Liver (tissue), 8 donors: ENCODE measurements at regions not wholly inside any gene's neighbourhood (a gene's known extent, or its start where the extent isn't known, plus 50 kb on each side); places are given as distances from the start of the nearest gene placed in this dataset.

Experiments used
- DNase-seq: peaks from one replicate; pipeline ENCODE4 v3.0.0-alpha.2; 2017; ENCODE audit warnings: low spot score
- H3K27ac ChIP-seq, 2 donors: one replicate each; pipeline ENCODE4 v1.7.0; 2013; ENCODE audit warnings: inconsistent platforms in 2 of 2, low read length in 2 of 2, control low read depth in 1 of 2, low read depth in 1 of 2, mild to moderate bottlenecking in 1 of 2
- H3K27me3 ChIP-seq, 4 donors: one replicate each; pipeline versions ENCODE4 v1.6.1 to v1.7.0; 2013; ENCODE audit warnings: low read length in 3 of 4, inconsistent platforms in 1 of 4, mild to moderate bottlenecking in 1 of 4, moderate library complexity in 1 of 4; ENCODE audit not compliant: control insufficient read depth in 4 of 4, insufficient read depth in 4 of 4
- H3K36me3 ChIP-seq, 4 donors: one replicate each; pipeline versions ENCODE4 v1.6.1 to v1.7.0; 2013; ENCODE audit warnings: low read length in 3 of 4, mild to moderate bottlenecking in 3 of 4, low read depth in 1 of 4, moderate library complexity in 1 of 4; ENCODE audit not compliant: control insufficient read depth in 4 of 4, insufficient read depth in 3 of 4
- H3K4me1 ChIP-seq, 4 donors: one replicate each; pipeline versions ENCODE4 v1.6.1 to v1.7.0; 2013; ENCODE audit warnings: low read length in 3 of 4, mild to moderate bottlenecking in 3 of 4, moderate library complexity in 1 of 4; ENCODE audit not compliant: control insufficient read depth in 4 of 4, insufficient read depth in 4 of 4
- H3K4me3 ChIP-seq, 3 donors: one replicate each; pipeline versions ENCODE4 v1.6.1 to v1.7.0; 2013; ENCODE audit warnings: low read length in 3 of 3, control low read depth in 1 of 3, low read depth in 1 of 3, mild to moderate bottlenecking in 1 of 3
- H3K9ac ChIP-seq, 2 donors: one replicate each; pipeline ENCODE4 v1.7.0; 2013; ENCODE audit warnings: low read length in 2 of 2, mild to moderate bottlenecking in 2 of 2, moderate library complexity in 2 of 2, control low read depth in 1 of 2, low read depth in 1 of 2
- H3K9me3 ChIP-seq, 4 donors: one replicate each; pipeline versions ENCODE4 v1.6.1 to v1.7.0; 2013; ENCODE audit warnings: low read length in 3 of 4; ENCODE audit not compliant: control insufficient read depth in 4 of 4
- ATF3 ChIP-seq: IDR thresholded peaks from 2 replicates; pipeline ENCODE4 v1.6.1; 2016; ENCODE audit warnings: antibody characterized with exemption
- CTCF ChIP-seq: fragments of 150-350 bp; IDR thresholded peaks from 2 replicates; pipeline ENCODE4 v1.5.1; 2017; ENCODE audit warnings: improper control_type of control experiment, low read depth, low read length; ENCODE audit not compliant: missing input control
- EGR1 ChIP-seq, 2 donors: IDR thresholded peaks; 2 replicates each; pipeline ENCODE4 v1.6.1; 2016 to 2018; ENCODE audit warnings: antibody characterized with exemption in 2 of 2, low read depth in 2 of 2
- FOXA1 ChIP-seq: IDR thresholded peaks from 2 replicates; pipeline ENCODE4 v1.6.1; 2016; ENCODE audit warnings: antibody characterized with exemption
- FOXA2 ChIP-seq: IDR thresholded peaks from 2 replicates; pipeline ENCODE4 v1.6.1; 2016; ENCODE audit warnings: antibody characterized with exemption
- GABPA ChIP-seq, 2 donors: IDR thresholded peaks in 1 of 2; conservative IDR thresholded peaks in 1 of 2; 2 replicates each; pipeline ENCODE4 v1.6.1; 2016; ENCODE audit warnings: antibody characterized with exemption in 2 of 2, mild to moderate bottlenecking in 1 of 2, moderate library complexity in 1 of 2
- HNF4A ChIP-seq, 2 donors: conservative IDR thresholded peaks; 2 replicates each; pipeline ENCODE4 v1.6.1; 2016; ENCODE audit warnings: antibody characterized with exemption in 2 of 2, mild to moderate bottlenecking in 2 of 2
- HNF4G ChIP-seq: IDR thresholded peaks from 2 replicates; pipeline ENCODE4 v1.6.1; 2016; ENCODE audit warnings: antibody characterized with exemption
- JUND ChIP-seq, 2 donors: IDR thresholded peaks; 2 replicates each; pipeline ENCODE4 v1.6.1; 2016; ENCODE audit warnings: antibody characterized with exemption in 2 of 2
- NR2F2 ChIP-seq: IDR thresholded peaks from 2 replicates; pipeline ENCODE4 v1.6.1; 2016; ENCODE audit warnings: antibody characterized with exemption
- RAD21 ChIP-seq, 2 donors: IDR thresholded peaks; 2 replicates each; pipeline ENCODE4 v1.6.1; 2016; ENCODE audit warnings: antibody characterized with exemption in 2 of 2, mild to moderate bottlenecking in 2 of 2
- REST ChIP-seq: IDR thresholded peaks from 2 replicates; pipeline ENCODE4 v1.6.1; 2016; ENCODE audit warnings: antibody characterized with exemption, mild to moderate bottlenecking
- RXRA ChIP-seq, 2 donors: IDR thresholded peaks; 2 replicates each; pipeline ENCODE4 v1.6.1; 2017 to 2018; ENCODE audit warnings: antibody characterized with exemption in 2 of 2, mild to moderate bottlenecking in 1 of 2
- SP1 ChIP-seq: IDR thresholded peaks from 2 replicates; pipeline ENCODE4 v1.6.1; 2018; ENCODE audit warnings: antibody characterized with exemption, mild to moderate bottlenecking
- TAF1 ChIP-seq: conservative IDR thresholded peaks from 2 replicates; pipeline ENCODE4 v1.6.1; 2016; ENCODE audit warnings: antibody characterized with exemption, mild to moderate bottlenecking
- YY1 ChIP-seq: IDR thresholded peaks from 2 replicates; pipeline ENCODE4 v1.6.1; 2016; ENCODE audit warnings: antibody characterized with exemption, mild to moderate bottlenecking
- ZBTB33 ChIP-seq: IDR thresholded peaks from 2 replicates; pipeline ENCODE4 v1.6.1; 2016; ENCODE audit warnings: antibody characterized with exemption
- WGBS: extraction: QIAGEN DNeasy Blood & Tissue Kit; methylation state at CpG from one replicate; pipeline ENCODE4 v1.1.7; 2013; 5-methylcytosine and 5-hydroxymethylcytosine counted together
- TF ChIP-seq, protein P1 (sequence below): IDR thresholded peaks from 2 replicates; pipeline ENCODE4 v1.6.1; 2016; ENCODE audit warnings: antibody characterized with exemption
- donor health status: healthy.
- donor health status: healthy.
- donor health status: healthy.
- donor health status: healthy.
- donor health status: healthy.

- no peak overlapping the region for H3K9ac ChIP-seq
- TF ChIP-seq, protein P1, sequence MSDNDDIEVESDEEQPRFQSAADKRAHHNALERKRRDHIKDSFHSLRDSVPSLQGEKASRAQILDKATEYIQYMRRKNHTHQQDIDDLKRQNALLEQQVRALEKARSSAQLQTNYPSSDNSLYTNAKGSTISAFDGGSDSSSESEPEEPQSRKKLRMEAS: no peak
- TF ChIP-seq EGR1 (IDR thresholded peaks at IDR 0.05; ENCODE audit: low read depth in 2 of 2) (no peak), HNF4A (conservative IDR thresholded peaks at IDR 0.05) (no peak), ZBTB33 (no peak), YY1 (no peak), GABPA (IDR thresholded peaks at IDR 0.05 in 1 of 2, conservative IDR thresholded peaks at IDR 0.05 in 1 of 2) (no peak), REST (no peak), CTCF (no peak), ATF3 (no peak), JUND (IDR thresholded peaks at IDR 0.05) (no peak), RXRA (IDR thresholded peaks at IDR 0.05) (no peak), HNF4G (no peak), RAD21 (IDR thresholded peaks at IDR 0.05) (no peak), FOXA2 (no peak), FOXA1 (no peak), NR2F2 (no peak), SP1 (no peak), TAF1 (no peak)
- H3K27ac ChIP-seq: no peak overlapping the region
- DNase-seq: no peak
- no peaks in the 10 kb centered on the region for H3K9me3 ChIP-seq
- no peaks in the 10 kb centered on the region for H3K36me3 ChIP-seq
- no peak overlapping the region for H3K4me3 ChIP-seq
- H3K27me3 ChIP-seq: peaks cover 0 to 7% (median 0%) of the 10 kb centered on the region in 4 donors
- no peaks in the 10 kb centered on the region for H3K4me1 ChIP-seq
- 79% methylated on average over 12 of the region's 12 CpGs for WGBS
Measured at GRCh38 chr20:57106030-57106682, 160.3 kb downstream of the BMP7 start.
